GM18520 (cell line): ENCODE measurements at regions not wholly inside any gene's neighbourhood (a gene's known extent, or its start where the extent isn't known, plus 50 kb on each side); places are given as distances from the start of the nearest gene placed in this dataset.
"Not testable (repeated sequence)": the region's sequence is repeated elsewhere in the genome, so short reads cannot be mapped to it uniquely, and the experiment has no call there.

Experiments
- ATAC-seq: cut with Tn5 transposase; IDR thresholded peaks from one replicate; pipeline ENCODE4 v1.9.1; 2021; ENCODE audit not compliant: unreplicated experiment

DNA sequence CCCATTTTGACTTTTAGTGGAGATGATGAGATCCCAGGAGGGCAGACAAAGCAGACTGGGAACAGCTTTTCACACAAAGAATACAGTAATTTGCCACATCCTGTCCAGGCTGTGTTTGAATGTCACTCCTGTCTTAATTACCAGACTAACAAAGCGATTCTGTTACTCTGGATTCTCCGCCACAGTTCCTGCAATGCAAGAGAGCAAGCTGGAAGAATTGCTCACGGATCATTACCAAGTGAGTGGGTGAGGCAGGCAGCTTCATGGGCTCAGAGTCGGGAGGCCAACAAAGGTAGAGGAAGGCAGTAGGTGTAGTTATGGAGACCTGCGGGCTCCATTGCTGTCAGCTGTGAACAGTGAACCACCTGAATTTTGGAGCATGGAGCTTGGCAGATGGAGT, 250.5 kb upstream of the ATP5MC3 start:
- ATAC-seq, result no peak

DNA sequence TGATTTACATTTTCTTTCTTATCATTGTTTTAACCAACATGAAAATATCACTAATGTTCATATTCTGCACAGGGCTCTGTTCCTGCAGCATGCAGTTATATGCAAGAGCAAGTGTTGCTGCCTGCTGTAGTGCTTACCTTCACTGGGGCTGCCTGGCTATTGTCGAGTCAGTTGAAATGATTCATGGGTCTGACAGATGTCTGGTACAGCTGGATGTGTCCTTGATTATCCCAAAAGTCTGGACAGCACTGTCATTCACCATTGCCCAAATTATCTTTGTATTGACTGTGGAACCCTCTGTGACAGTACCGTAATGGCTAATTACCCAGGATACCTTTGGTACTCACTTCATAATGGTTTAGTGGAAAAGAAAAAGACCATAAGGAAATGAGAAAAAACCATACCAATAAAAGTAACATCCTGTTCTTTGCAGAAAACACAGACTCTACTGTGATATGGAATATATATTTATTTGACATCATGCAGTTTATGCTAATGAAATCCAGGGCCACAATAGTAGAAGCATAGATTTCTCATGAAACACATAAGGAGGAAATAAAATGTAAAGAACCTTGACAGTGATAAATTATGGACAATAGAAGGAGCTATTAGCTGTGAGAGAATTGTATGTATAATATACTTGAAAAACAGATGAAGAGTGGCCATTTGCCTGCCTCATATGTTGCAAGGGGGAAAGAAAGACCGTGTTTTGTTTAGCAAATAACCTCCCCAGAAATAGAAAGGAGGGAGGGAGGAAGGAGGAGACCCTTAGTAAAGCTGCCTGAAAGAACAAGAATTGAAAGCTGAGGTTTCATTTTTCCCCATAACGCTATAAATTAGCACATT, 249.8 kb upstream of the ATP5MC3 start:
- no peak for ATAC-seq

DNA sequence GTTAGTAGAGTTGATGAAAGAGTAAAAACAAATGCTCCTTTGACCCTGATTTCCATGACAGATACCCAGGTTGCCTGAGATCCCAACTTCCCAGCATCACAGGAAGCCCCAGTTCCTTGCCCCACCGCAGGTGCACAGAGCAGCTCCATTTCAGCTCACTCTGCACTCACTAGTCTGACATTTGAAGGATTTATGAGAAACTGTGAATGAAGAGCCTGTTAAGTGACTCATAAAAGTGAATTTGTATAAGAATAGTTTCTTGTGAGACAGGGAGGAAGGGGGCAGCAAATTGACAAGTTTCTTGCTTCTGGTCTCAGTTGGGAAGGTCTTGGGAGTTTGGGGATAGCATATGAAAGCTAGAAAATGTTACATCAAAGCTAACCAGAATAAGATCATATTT, 248.7 kb upstream of the ATP5MC3 start:
- no peak for ATAC-seq

DNA sequence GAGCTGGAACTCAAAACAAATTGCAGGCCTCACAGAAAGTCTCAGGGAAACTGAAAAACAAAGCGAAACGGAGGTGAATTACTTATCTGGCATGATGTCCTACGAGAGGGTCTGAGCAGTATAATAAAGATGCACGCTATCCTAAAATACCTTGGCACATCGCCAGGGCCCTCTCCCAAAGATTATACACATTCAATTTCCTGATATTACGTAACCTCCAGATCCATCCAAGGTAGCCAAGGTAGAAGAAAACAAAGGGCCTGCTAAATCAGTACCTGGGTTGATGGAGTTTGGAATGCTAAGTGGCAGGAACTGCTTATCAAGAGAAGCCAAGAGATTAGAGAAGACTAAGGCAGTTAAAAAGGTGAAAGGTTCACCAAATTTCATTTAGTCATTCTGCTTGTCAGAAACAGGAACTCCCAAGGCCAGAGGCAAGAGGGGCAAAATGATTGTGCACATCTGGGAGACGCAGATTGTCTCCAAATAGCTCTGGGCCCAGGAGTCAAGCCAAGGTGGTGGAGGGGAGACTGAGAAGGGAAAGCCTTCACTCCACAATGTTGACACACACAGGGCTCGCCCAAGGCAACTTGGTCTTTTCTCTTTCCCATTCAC, 236.8 kb upstream of the ATP5MC3 start:
- ATAC-seq, result no peak

DNA sequence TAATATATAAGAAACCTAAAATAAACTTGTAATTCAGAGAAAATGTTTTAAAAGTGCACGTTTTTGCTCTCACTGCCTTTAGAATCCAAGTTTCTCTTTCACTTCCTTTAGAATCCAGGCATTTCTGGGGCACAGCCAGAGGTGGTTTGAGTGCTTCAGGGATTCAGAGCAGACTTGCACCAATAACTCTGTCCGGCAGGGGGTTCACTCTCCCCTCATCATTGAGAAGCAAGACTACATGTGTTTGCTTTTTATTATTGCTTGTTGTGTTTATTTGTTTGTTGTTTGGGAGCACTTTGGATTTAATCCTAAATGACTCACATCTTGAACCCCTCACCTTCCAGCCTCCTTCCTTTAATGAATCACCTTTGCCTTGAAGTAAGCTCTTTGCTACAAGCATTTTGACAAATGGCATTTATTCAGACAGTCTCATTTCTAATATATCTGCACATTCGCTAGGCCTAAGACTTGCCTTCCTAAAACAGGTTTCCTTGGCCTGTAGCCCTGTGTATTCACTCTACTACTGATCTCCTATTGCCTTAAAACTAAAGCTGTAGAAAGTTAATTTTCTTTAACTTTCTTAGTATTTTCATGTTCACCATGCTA, 233.5 kb upstream of the ATP5MC3 start:
- no peak for ATAC-seq

DNA sequence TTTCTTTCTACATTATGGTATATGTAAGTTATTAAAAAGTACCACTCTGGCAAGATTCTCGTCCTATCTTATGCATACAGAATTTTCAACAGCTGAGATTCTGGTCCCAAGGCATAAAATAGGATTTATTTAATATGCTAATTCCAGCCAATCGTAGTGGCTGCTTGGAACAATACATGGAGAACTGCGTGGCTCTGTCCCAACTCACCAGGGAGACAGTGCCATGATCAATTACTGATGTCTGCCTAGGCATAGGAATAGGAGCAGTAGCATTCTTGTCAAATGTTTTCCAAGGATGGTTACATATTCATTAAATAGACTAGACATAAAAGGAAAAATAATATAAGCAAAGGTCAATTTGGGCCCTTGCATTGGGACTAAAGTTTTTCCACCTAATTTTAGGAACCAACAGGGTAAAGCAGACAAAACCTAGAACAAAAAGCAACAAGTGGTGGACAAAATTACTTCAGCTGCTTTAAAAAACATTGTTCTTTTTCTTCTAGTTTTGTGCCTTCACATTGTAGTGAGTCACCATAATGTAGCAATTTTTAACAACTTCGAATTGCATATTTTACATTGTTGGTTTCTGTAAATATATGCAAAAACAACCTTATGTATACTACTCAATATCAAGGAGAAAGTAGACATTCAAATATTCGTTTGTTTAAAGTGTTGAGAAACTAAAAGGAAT, 232.8 kb upstream of the ATP5MC3 start:
- no peak for ATAC-seq

DNA sequence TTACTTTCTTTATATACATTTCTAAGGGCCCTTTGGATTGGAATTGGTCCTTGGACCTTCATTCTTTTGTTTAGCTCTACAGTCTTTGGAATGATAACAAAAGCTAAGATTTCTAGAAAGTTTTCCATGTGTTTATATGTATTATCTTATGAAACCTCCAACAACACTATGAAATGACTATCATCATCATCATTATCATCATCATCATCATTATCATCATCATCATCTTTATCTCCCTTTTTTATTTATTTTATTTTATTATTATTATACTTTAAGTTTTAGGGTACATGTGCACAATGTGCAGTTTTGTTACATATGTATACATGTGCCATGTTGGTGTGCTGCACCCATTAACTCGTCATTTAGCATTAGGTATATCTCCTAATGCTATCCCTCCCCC, 229.4 kb upstream of the ATP5MC3 start:
- ATAC-seq, result not testable (repeated sequence)

DNA sequence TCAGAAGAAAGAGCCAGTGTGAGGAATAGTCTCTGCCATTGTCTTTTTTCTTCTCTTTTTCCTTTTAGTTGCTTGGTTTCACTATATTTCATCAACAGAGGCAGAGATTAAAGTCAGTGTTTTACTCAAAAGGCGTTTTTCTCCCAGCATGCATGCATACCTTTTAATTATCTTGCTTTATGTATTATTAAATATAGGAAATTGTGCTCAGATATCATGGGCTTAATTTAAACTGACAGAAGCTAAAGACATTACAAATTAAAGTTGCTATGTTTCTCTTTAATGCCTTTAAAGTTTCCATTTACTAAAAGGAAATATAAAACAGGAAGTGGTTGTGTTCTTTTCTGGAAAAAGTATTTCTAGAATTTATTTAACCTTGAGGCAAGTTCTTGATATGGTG, 223.3 kb upstream of the ATP5MC3 start:
- no peak for ATAC-seq

DNA sequence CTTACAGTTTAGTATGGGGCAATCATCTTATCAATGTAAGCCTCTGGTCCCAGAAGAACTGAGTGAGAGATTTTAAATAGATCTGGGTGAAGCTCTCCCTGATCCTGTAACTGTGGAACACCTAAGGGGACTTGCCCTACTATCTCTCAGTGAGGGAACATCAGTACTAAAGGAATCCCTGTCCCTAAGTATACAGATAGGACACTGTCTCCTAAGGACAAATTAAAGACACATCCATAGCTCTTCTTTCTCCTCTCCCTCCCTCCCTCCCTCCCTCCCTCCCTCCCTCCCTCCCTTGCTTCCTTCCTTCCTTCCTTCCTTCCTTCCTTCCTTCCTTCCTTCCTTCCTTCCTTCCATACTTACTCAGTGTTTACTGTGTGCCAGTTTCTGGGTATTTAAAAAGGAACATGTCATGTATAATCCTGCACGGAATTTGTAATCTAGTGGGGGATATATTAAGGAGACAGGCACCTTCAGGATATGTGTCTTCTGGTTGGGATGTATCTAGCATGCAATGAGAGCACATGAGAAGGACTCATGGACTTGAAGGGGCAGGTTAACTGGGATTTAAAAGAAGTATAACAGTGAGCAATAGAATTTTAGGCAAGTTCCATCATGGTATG, 222.2 kb upstream of the ATP5MC3 start:
- no peak for ATAC-seq

DNA sequence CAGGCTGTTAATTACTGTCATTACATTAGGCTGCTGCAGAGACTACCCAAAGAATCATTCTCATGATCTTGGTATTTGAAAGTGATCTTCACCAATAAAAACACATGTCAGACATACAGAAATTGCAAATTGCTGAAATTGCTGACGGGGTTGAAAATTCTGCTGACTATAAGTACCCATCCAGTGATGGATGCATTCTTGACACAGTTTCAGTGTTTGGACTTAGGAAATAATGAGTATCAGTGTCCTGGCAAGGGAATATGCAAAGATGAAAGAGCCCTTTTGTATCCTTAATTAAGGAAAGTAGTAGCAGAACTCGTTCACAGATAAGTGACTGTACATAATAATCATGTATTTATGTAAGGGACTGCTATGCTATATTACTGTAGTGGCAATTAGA, 221.1 kb upstream of the ATP5MC3 start:
- ATAC-seq, result no peak

DNA sequence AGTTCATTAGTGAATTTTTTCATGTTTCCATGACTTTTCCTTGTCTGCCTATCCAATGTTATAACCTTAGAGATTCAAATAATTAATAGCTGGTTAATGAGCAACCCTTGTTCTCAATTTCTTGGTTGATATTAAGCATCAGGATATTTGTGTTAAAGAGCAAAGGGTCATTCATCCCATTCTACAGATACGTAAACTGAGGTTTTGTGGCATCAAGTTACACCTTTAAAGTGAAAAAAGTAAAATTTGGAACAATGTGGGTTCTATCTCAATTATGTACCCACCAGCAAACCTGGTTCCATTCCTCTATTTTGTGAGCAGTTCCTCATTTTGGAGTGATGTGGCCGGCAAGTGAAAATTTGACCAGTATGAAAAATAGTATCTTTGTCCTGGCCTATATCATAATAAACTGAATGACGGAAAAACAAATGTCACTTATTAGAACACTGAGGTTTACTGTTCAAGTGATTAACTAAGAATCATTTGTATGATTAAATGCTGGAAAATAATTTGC, 220.5 kb upstream of the ATP5MC3 start:
- ATAC-seq, result no peak

DNA sequence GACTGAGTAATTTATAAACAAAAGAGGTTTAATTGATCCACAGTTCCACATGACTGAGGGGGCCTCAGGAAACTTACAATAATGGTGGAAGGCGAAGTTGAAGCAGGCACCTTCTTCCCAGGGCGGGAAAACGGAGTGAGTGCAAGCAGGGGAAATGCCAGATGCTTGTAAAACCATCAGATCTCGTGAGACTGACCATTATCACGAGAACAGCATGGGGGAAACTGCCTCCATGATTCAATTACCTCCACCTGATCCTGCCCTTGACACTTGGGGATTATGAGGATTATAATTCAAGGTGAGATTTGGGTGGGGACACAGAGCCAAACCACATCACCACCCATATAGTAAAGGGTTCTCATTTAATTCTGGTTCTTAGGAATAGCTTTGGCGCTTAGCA, 219.5 kb upstream of the ATP5MC3 start:
- ATAC-seq, result no peak

DNA sequence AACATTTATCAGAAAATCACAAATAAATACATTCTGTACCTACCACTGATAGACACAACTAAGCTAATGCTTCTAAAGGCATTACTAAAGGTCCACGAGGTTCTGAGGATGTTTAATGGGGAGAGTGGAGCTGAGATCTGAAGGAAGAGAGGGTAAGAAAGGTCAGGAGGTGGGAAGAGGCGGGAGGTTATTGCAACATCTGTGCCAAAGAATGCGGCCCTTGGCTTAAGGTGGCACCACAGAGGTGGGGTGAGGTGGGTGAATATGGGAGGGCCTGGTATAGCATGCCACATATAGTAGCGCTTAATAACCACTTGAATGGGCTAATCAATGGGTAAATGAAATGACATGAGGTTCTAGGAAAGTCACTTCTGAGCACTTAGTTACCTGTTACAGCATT, 217.8 kb upstream of the ATP5MC3 start:
- no peak for ATAC-seq

DNA sequence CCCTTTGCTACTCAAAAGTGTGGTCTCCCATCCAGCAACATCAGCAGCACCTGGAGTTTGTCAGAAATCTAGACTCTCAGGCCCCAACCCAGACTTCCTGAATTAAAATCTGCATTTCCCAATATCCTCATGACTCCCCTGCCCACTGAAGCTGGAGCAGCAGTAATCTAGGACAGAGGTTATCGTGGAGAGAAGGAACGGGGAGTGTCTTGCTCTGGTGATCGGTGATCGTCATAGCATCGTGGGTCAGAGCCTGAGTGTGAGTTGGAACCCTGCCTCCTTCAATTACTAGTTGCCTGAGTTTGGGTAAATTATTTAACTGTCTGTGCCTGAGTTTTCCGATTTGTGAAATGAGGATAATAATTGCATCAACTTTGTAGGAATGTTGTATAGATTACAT, 217.3 kb upstream of the ATP5MC3 start:
- ATAC-seq, result no peak

DNA sequence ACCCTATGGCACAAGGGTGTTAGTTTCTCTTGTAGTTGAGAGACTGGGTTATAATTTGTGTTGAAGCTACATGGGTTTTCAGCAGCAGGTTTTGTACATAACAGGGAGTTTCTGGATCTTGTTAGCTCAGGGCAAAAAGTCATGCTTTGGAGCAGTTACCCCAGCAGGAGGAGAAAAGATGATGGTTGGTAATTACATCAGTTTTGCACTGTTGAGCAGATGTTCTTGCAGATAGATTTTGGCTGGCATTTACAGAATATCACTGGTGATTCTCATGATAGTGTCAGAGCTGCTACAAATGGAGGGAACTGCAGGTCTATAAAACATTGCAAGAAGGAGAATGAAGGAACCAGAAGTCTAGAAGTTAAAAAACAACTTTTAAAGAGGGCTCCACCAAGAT, 215.2 kb upstream of the ATP5MC3 start:
- ATAC-seq, result no peak

DNA sequence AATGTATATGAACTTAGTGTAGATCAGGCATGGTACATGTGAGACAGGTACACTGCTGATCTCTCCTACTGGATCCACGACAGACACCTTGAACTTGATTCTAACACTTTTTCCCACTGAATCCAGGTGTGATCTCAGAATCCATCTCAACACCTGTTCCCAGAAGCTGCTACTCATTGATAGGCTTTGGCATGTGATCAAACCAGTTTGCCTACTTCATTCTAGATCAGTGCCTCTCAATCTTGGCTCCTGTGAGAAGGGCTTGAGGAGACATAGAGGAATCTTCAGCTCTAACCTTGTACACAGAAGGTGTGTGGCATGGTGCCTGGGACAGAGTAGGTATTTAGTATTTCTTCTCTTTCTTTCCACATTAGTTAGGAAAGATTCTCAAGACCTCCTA, 212.3 kb upstream of the ATP5MC3 start:
- no peak for ATAC-seq

DNA sequence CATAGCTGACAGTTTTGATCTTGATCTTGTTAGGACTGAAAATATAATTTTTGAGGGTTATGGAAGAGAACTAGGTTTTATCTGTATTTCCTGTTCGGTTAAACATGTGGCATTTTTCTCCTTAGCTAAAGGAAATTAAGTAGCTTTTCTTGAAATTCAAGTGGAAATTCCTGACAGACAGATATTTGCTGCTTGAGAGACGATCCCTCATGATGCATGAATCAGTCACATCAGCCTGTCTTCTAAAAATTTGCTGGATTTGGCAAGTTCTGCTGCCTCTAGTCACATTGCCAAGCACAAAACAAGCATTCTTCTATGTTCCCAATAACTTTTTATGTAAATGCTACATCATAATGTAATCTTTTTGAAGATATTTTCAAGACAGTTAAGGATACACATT, 201.8 kb upstream of the ATP5MC3 start:
- no peak for ATAC-seq

DNA sequence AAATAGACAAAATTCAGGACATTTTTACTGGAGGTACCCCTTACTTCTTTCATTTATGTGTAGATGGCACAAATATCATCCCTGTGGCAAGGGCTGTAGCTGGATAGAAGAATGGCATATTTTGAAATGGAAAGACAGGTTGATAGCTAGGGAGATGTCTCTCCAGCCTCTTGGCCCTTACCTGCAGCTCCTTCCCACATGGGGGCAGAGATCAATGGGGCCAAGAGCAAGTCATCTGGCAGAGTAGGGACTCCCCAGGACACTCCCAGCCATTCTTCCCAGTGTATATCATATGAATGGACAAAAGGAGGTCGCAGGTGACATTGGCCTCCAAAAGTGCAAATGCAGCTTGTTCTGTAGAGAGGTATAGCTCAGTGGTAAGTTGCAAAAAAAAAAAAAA, 192.2 kb upstream of the ATP5MC3 start:
- no peak for ATAC-seq

DNA sequence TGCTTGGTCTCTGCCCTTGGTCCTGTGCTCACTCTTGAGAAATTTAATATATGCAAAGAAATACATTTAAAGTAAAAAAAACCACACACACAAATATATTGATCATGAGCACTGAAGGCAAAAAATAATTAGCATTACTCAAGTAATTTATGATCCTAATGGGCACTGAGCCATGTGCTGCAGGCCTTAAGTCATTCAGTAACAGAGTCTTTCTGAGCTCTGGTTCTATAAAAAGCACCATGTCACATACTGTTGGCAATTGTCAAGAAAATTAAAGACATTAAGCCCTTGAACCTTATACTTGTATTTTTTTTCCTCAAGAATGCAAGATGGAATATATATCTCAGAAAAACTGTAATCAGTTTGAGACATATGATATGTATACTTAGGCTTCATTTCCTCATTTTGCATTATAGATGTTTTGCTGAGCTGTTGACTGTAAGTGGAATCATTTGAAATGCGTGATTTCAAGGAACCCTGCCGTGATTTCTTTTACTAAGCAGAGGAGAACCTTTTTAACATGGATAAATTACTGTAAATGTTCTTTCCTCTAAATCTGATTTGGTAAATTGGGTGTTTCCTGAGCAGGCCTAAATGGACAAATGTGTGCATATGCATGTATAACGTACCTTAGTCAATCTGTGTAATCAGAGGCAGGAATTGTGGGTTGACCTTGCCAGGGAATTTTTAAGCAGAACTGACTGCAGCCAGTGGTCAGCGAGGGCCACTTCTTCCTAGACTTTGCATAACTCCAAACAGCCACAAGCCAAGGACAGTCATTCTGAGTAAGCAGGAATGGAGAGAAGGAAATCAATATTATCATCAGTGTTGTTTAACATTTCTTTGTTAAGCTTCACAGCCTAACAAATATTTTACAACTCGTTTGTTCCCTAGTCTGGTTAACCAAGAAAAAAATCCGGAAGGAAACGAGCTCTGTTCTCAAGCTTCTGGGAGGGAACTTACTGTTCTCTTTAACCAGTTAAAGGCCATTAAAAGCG, 191.5 kb upstream of the ATP5MC3 start:
- no peak for ATAC-seq

DNA sequence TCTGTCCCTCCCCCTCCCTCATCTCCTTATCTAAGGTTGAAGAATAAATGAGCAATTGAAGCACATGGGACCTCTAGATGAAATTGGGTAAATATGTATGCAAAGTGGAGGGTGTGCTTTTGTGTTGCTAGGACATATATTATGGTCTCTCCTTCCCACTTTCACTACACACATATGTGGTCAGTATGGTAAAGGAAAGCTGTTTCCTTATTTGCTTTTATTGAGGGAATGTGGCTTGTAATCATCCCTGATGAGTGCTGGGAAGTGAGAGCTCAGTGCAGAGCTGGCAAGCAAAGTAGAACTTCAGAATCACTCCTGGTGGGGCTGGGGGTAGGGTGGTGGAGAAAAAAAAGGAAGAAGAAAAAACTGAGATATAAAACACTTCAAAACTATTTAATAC, 189.9 kb upstream of the ATP5MC3 start:
- ATAC-seq, result no peak
